PFSK-1 (cell line): ENCODE measurements at regions not wholly inside any gene's neighbourhood (a gene's known extent, or its start where the extent isn't known, plus 50 kb on each side); places are given as distances from the start of the nearest gene placed in this dataset.

Experiments
- FOXP2 ChIP-seq: optimal IDR thresholded peaks from 2 replicates; pipeline ENCODE3; 2011; ENCODE audit warnings: borderline replicate concordance, control low read depth, inconsistent platforms; ENCODE audit not compliant: insufficient read depth; ENCODE audit errors: extremely low read length, extremely low read depth
- POLR2AphosphoS5 ChIP-seq: IDR thresholded peaks from 2 replicates; pipeline ENCODE4 v1.6.1; 2012; ENCODE audit warnings: low read depth, mild to moderate bottlenecking, control low read depth, low read length, moderate library complexity
- SIN3A ChIP-seq: IDR thresholded peaks from 2 replicates; pipeline ENCODE4 v1.6.1; 2012; ENCODE audit warnings: mild to moderate bottlenecking, low read length, moderate library complexity, borderline replicate concordance; ENCODE audit not compliant: insufficient read depth
- TAF1 ChIP-seq: IDR thresholded peaks from 2 replicates; pipeline ENCODE4 v1.6.1; 2012; ENCODE audit warnings: low read length, control low read depth, borderline replicate concordance; ENCODE audit not compliant: insufficient read depth
- TF ChIP-seq, protein P1 (sequence below), 2 experiments: IDR thresholded peaks; 2 replicates each; pipeline versions ENCODE4 v1.6.1 to v1.8.0; 2011 to 2012; ENCODE audit warnings: low read depth in 2 of 2, low read length in 2 of 2, control low read depth in 1 of 2, inconsistent platforms in 1 of 2, mild to moderate bottlenecking in 1 of 2, moderate library complexity in 1 of 2; ENCODE audit not compliant: insufficient read depth in 1 of 2

DNA sequence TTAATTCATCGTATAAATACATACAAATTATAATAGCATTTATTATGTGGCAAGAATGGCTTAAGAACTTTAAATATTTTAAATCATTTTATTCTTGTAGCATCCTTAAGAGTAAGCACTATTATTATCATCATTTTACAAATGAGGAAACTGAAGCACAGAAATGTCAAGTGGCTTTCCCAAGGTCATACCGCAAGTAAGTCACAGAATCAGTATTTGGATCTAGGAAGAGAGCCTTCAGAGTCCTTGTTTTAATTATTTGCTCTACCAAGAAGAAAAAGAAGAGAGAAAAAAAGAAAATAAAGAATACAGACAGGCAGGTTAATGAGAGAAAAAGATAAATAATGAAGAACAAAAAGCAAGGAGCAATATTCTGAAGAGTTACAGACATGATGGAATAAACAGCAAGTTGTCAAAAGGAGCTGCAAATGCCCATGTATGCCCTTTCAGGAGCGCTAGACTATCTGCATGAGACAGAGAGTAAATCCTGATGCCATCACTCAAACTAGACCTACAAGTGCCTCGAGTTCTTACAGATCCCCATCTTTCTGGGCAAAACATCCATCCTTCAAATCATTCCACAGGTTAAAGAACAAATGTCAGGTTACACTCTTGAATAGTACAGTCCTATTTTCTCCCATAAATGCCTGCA, 57.8 kb upstream of the ETAA1 start:
- TF ChIP-seq, protein P1, sequence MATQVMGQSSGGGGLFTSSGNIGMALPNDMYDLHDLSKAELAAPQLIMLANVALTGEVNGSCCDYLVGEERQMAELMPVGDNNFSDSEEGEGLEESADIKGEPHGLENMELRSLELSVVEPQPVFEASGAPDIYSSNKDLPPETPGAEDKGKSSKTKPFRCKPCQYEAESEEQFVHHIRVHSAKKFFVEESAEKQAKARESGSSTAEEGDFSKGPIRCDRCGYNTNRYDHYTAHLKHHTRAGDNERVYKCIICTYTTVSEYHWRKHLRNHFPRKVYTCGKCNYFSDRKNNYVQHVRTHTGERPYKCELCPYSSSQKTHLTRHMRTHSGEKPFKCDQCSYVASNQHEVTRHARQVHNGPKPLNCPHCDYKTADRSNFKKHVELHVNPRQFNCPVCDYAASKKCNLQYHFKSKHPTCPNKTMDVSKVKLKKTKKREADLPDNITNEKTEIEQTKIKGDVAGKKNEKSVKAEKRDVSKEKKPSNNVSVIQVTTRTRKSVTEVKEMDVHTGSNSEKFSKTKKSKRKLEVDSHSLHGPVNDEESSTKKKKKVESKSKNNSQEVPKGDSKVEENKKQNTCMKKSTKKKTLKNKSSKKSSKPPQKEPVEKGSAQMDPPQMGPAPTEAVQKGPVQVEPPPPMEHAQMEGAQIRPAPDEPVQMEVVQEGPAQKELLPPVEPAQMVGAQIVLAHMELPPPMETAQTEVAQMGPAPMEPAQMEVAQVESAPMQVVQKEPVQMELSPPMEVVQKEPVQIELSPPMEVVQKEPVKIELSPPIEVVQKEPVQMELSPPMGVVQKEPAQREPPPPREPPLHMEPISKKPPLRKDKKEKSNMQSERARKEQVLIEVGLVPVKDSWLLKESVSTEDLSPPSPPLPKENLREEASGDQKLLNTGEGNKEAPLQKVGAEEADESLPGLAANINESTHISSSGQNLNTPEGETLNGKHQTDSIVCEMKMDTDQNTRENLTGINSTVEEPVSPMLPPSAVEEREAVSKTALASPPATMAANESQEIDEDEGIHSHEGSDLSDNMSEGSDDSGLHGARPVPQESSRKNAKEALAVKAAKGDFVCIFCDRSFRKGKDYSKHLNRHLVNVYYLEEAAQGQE (IDR thresholded peaks at IDR 0.05; ENCODE audit: insufficient read depth in 1 of 2, low read depth in 2 of 2, low read length in 2 of 2): no peak

DNA sequence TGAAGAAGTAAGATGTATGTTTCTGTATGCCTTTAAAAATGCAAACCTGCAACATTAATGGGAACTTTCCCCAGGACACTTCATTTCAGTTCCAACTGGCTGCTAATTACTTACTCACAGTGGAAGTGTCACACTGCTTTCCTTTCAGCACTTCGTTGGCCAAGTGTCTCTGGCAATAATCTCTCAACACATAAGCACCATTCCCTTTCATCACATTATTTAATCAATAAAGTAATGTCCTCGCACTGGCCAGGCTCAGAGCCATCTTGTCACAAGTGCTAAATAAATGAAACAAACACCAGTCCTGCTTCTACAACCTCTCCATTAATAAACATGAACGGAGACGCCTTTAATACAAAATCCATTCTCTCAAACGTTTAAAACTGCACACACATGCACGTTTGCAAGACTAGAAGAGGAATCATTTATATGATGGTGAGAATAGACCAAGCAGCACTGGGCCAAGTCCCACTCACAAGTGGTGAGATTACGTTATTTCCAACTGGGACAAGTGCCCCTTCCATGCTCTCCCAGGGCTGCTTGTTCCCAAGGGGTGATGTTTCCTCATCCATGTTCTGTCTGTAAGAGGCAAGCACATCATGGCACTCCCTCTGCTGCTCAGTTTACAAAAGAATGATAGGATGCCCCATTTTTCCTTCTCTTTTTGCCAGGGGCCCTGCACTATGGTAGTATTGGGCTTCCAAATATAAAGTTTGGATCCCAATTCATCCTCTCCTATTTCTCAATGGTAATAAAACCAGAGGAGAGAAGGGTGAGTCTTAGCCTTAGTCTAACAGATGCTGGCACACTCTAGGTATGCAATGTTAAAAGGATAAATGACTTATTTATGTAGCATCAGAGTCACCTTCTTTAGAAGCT, 56.8 kb upstream of the ETAA1 start:
- no peak for TF ChIP-seq POLR2AphosphoS5
- TF ChIP-seq FOXP2: no peak
- TF ChIP-seq, protein P1 (IDR thresholded peaks at IDR 0.05; ENCODE audit: insufficient read depth in 1 of 2, low read depth in 2 of 2, low read length in 2 of 2): peak in 1 of 2 experiments; percentile 81; a peak in 2 of 4 replicates
- TF ChIP-seq TAF1: no peak

DNA sequence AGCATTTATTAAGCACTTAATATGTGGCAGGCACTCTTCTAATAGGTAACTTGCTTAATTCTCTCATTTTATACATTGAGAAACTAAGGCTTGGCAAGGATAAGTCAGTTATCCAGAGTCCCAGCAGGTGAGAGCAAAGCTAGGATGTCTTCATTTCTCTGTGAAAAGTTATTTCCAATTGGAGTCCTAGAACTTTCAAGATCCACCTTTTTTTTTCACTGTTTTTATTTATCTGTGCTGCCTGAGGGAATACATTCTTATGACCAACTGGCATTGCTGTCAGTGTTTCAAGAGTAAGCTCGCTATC, 56.2 kb upstream of the ETAA1 start:
- TF ChIP-seq TAF1 (no peak), SIN3A (no peak), FOXP2 (no peak), POLR2AphosphoS5 (no peak)
- TF ChIP-seq, protein P1 (IDR thresholded peaks at IDR 0.05; ENCODE audit: insufficient read depth in 1 of 2, low read depth in 2 of 2, low read length in 2 of 2): no peak

DNA sequence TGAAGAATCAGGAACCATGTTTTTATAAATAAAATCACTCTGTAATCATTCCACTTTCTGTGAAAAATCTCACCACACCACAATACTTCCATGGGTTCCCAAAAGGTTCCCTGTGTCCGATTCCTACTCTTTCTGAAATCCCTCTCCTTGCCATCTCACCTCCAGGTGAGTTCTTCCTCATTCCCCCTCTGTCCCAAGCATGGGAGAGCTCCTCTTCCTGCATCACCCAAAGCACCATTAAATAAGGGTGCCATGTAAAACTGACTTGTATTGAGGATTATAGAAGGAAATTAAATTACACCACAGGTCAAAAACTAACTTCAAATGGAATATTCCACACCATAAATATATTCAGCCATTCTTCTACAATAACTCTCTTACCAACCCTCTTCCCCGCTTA, 55.8 kb upstream of the ETAA1 start:
- TF ChIP-seq POLR2AphosphoS5 (no peak), FOXP2 (no peak), TAF1 (no peak), SIN3A (no peak)
- TF ChIP-seq, protein P1 (IDR thresholded peaks at IDR 0.05; ENCODE audit: insufficient read depth in 1 of 2, low read depth in 2 of 2, low read length in 2 of 2): no peak

DNA sequence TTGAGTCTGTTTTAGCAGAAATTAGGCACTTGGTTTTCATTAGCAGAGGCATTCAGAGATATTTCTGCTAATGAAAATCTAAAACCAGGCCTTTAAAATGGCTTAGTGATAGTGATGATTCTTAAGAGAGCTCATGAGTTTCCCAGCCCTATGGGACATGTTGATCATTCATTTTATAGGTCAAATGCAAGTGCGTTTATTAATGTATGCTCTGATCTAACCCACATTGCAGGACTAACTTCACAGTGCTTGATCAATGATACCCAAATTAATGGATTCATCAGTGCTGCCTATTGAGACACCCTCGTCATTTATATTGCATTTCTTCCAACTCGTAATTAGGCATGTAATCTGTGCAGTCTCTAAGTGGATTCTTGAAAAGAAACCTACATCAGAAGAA, 54.7 kb upstream of the ETAA1 start:
- TF ChIP-seq, protein P1 (IDR thresholded peaks at IDR 0.05; ENCODE audit: insufficient read depth in 1 of 2, low read depth in 2 of 2, low read length in 2 of 2): no peak
- no peak for TF ChIP-seq FOXP2
- no peak for TF ChIP-seq POLR2AphosphoS5
- no peak for TF ChIP-seq TAF1
- no peak for TF ChIP-seq SIN3A
